Cardiac muscle cell (in vitro differentiated cells and primary cell): ENCODE measurements at regions not wholly inside any gene's neighbourhood (a gene's known extent, or its start where the extent isn't known, plus 50 kb on each side); places are given as distances from the start of the nearest gene placed in this dataset.

Experiments used
- DNase-seq, 2 donors: peaks; one replicate each; pipeline versions ENCODE4 v3.0.0 to v3.0.0-alpha.2; 2010 to 2017; ENCODE audit warnings: low read depth in 1 of 2, low spot score in 1 of 2
- H3K27ac ChIP-seq: fragments of 200-600 bp; sonication (generic); 2 replicates; pipeline ENCODE4 v1.5.1; 2016
- H3K27me3 ChIP-seq: fragments of 200-600 bp; sonication (generic); 2 replicates; pipeline ENCODE4 v1.6.0; 2016; ENCODE audit warnings: control low read depth
- H3K36me3 ChIP-seq: fragments of 200-600 bp; sonication (generic); 2 replicates; pipeline ENCODE4 v1.5.1; 2016; ENCODE audit warnings: control low read depth
- H3K4me1 ChIP-seq: fragments of 200-600 bp; sonication (generic); 2 replicates; pipeline ENCODE4 v1.8.1; 2017; ENCODE audit warnings: low read depth, mild to moderate bottlenecking, mixed run types
- H3K4me3 ChIP-seq: fragments of 200-600 bp; sonication (generic); 2 replicates; pipeline ENCODE4 v1.5.1; 2016; ENCODE audit warnings: mild to moderate bottlenecking
- H3K9me3 ChIP-seq: fragments of 200-600 bp; sonication (generic); 2 replicates; pipeline ENCODE4 v1.5.1; 2017; ENCODE audit warnings: low read depth, mild to moderate bottlenecking, control low read depth
- TF ChIP-seq, protein P1 (sequence below): IDR thresholded peaks from 2 replicates; pipeline ENCODE4 v1.5.1; 2012; ENCODE audit warnings: low read depth, mild to moderate bottlenecking, low read length

DNA sequence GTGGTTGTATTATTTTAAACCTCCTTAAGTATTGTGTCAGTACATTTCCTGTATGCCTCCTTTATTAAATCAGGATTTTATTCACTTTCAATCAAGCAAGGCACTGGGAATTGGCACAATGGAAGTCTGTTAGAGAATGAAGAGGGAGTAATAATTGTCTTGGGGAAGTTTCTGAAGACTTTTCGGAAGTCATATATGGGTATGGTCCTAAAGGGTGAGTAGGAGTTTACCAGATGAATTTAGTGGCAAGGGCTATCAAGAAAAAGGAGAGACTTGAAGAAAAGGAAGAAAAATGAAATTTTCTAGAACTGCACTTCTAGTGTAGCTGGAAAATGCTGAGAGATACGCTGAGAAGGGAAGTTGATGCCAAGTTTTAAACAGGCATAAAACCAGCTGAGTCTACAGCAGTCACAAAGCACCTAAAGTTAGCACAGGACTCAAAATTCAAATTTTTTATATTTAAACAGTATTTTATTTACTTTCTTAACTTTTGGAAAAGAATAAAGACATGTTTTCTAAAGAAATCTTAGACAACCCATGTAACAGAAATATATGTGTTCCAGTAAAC is 184.9 kb downstream of the SMC2 start:
- no peak overlapping the region for H3K4me3 ChIP-seq
- no peaks in the 10 kb centered on the region for H3K27me3 ChIP-seq
- H3K27ac ChIP-seq: no peak overlapping the region
- TF ChIP-seq, protein P1, sequence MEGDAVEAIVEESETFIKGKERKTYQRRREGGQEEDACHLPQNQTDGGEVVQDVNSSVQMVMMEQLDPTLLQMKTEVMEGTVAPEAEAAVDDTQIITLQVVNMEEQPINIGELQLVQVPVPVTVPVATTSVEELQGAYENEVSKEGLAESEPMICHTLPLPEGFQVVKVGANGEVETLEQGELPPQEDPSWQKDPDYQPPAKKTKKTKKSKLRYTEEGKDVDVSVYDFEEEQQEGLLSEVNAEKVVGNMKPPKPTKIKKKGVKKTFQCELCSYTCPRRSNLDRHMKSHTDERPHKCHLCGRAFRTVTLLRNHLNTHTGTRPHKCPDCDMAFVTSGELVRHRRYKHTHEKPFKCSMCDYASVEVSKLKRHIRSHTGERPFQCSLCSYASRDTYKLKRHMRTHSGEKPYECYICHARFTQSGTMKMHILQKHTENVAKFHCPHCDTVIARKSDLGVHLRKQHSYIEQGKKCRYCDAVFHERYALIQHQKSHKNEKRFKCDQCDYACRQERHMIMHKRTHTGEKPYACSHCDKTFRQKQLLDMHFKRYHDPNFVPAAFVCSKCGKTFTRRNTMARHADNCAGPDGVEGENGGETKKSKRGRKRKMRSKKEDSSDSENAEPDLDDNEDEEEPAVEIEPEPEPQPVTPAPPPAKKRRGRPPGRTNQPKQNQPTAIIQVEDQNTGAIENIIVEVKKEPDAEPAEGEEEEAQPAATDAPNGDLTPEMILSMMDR: no peak
- no peaks in the 10 kb centered on the region for H3K9me3 ChIP-seq
- no peaks in the 10 kb centered on the region for H3K36me3 ChIP-seq
- DNase-seq: no peak
- H3K4me1 ChIP-seq: no peaks in the 10 kb centered on the region

DNA sequence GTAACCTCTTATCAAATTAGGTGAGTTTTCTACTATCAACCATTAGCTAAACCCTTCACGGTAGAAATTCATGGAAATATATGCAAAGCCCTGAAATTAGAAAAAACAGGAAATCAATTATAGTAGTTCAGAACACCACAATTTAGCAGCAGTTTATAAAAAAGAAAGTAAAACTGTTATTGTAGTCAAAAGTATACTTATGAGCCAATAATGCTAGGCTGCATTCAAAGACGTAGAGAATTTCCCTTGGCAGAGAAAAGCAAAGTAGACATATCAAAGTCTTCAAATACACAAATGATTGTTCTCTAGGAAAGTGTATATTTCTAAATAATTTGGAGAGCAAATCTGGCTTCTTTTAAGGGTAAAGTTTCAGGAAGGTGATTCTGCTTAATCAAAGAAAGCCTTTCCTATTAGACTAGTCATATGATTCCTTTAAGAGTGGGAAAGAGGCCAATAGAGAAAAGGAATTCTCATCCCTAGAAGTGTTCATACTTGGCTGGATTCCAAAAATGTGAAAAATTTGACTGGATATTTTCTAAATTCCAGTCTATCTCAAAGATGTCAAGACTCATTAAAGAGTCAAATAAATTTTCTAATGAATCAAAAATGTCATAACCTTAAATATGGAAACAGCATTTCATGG is 185.5 kb downstream of the SMC2 start:
- peak in 1 of 2 donors; percentile 70 for DNase-seq
- TF ChIP-seq, protein P1: no peak

DNA sequence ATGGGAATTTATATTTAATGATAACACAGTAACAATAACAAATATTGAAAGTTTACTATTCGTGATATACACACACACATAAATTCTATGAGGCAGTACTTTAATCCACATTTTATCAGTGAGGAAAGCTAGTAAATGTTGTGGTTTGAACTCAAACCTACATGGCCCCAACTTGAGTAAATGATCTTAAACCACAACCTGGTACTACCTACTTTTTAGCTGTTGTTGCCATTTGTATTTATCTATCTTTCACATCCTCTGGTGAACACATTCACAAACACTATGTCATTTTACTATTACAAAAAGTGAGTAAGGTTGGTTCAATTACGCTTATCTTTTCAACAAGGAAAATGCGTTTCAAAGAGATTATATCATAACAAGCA is 186.1 kb downstream of the SMC2 start:
- Histone ChIP-seq H3K36me3 (no peaks in the 10 kb centered on the region), H3K9me3 (no peaks in the 10 kb centered on the region), H3K4me1 (no peaks in the 10 kb centered on the region), H3K27ac (no peak overlapping the region), H3K4me3 (no peak overlapping the region), H3K27me3 (no peaks in the 10 kb centered on the region)
- peak in 1 of 2 donors; percentile 24 for DNase-seq
- TF ChIP-seq, protein P1: no peak

More for the DNA sequence above, 185.5 kb downstream of the SMC2 start:
- Histone ChIP-seq H3K36me3 (no peaks in the 10 kb centered on the region), H3K9me3 (no peaks in the 10 kb centered on the region), H3K27ac (no peak overlapping the region), H3K4me3 (no peak overlapping the region), H3K27me3 (no peaks in the 10 kb centered on the region), H3K4me1 (no peaks in the 10 kb centered on the region)

DNA sequence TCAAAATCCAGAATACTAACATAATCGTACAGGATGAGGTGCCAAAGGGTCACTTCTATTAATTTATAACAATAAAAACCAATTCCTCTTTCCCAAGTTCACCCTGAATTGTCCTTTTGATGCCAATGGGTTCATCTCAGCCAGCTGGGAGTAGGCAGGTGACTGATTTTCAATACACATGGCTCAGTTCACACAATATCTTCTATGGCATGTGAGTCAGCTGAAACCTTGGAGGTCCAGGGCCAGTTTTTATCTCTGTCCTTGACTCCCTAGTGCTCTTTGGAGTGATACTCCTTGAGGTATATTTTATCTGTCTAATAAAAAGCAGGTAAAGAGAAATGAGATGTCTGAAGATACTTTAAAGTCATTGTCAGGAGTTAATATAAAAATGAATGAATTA is 186.6 kb downstream of the SMC2 start:
- Histone ChIP-seq H3K9me3 (no peaks in the 10 kb centered on the region), H3K27me3 (no peaks in the 10 kb centered on the region), H3K27ac (no peak overlapping the region), H3K4me1 (no peaks in the 10 kb centered on the region), H3K36me3 (no peaks in the 10 kb centered on the region), H3K4me3 (no peak overlapping the region)
- TF ChIP-seq, protein P1: no peak
- no peak for DNase-seq

DNA sequence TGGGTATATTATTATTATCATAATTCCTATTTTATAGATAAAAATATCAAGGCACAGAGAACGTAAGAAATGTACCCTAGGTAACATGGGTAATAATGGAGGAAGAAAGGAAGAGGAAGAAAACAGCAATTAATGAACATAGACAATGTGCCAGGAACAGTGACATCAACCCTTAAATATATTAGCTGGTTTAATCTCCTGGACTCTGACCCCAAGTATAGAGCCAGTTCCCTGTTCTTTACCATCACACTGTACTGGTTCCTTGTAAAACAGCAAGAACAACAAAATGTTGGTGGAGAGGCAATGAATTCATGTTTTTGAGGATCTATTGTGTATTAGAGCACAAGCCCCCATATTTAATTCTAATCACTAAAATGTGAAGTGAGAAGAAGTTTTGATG is 192.1 kb downstream of the SMC2 start:
- Histone ChIP-seq H3K9me3 (no peaks in the 10 kb centered on the region), H3K27ac (no peak overlapping the region), H3K36me3 (no peaks in the 10 kb centered on the region), H3K4me3 (no peak overlapping the region), H3K4me1 (no peaks in the 10 kb centered on the region), H3K27me3 (no peaks in the 10 kb centered on the region)
- DNase-seq: no peak
- TF ChIP-seq, protein P1: no peak
